Thymus (tissue), 11 donors: ENCODE measurements at regions not wholly inside any gene's neighbourhood (a gene's known extent, or its start where the extent isn't known, plus 50 kb on each side); places are given as distances from the start of the nearest gene placed in this dataset.

Experiments
- DNase-seq, 9 donors: peaks; one replicate each; pipeline ENCODE4 v3.0.0-alpha.2; 2013; ENCODE audit warnings: low spot score in 9 of 9, low read depth in 6 of 9, missing footprints in 1 of 9
- H3K27ac ChIP-seq, 2 donors: one replicate each; pipeline ENCODE4 v1.5.1; 2013; ENCODE audit warnings: control low read depth in 1 of 2, low read depth in 1 of 2, low read length in 1 of 2, mild to moderate bottlenecking in 1 of 2, moderate library complexity in 1 of 2
- H3K27me3 ChIP-seq, 2 donors: one replicate each; pipeline ENCODE4 v1.5.1; 2013; ENCODE audit warnings: low read length in 1 of 2; ENCODE audit not compliant: control insufficient read depth in 2 of 2, insufficient read depth in 1 of 2
- H3K36me3 ChIP-seq, 2 donors: one replicate each; pipeline ENCODE4 v1.5.1; 2013; ENCODE audit warnings: low read length in 1 of 2, mild to moderate bottlenecking in 1 of 2, moderate library complexity in 1 of 2; ENCODE audit not compliant: control insufficient read depth in 2 of 2, insufficient read depth in 2 of 2
- H3K4me1 ChIP-seq, 2 donors: one replicate each; pipeline ENCODE4 v1.5.1; 2013; ENCODE audit warnings: low read length in 2 of 2; ENCODE audit not compliant: control insufficient read depth in 2 of 2, insufficient read depth in 2 of 2
- H3K4me3 ChIP-seq, 2 donors: one replicate each; pipeline ENCODE4 v1.5.1; 2013; ENCODE audit warnings: low read length in 2 of 2, control low read depth in 1 of 2, mild to moderate bottlenecking in 1 of 2
- H3K9me3 ChIP-seq, 2 donors: one replicate each; pipeline ENCODE4 v1.5.1; 2013; ENCODE audit warnings: low read length in 1 of 2, mild to moderate bottlenecking in 1 of 2; ENCODE audit not compliant: control insufficient read depth in 2 of 2, insufficient read depth in 1 of 2
- WGBS: extraction: QIAGEN DNeasy Blood & Tissue Kit; methylation state at CpG from one replicate; pipeline ENCODE4 v1.1.7; 2013; 5-methylcytosine and 5-hydroxymethylcytosine counted together
- donor health status: healthy.

DNA sequence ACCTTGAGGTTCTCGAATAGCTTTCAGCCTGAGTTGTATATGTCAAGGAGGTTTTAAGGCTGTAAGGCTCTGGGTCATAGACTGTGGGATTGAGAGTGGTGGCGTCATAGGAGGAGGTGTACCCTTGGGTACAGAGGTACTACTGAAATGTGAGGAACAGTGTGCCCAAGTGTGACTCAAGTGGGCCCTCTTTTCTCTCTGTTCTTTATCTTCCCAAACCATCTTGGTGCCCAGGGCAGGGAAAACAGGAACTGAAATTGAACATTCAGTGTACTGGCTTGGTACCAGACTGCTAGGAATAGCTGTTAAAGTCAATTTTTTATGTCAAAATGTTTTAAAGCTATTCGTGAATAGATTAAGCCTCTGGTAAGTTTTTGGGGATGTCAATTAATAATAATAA, 136.2 kb upstream of the RPS6KA3 start:
- Histone ChIP-seq H3K4me1 (peaks cover 0 to 2% of the 10 kb centered on the region in 2 donors), H3K9me3 (no peaks in the 10 kb centered on the region), H3K27me3 (no peaks in the 10 kb centered on the region), H3K27ac (no peak overlapping the region), H3K4me3 (no peak overlapping the region), H3K36me3 (no peaks in the 10 kb centered on the region)
- DNase-seq: no peak
- WGBS: 58% methylated on average over 3 of the region's 3 CpGs

DNA sequence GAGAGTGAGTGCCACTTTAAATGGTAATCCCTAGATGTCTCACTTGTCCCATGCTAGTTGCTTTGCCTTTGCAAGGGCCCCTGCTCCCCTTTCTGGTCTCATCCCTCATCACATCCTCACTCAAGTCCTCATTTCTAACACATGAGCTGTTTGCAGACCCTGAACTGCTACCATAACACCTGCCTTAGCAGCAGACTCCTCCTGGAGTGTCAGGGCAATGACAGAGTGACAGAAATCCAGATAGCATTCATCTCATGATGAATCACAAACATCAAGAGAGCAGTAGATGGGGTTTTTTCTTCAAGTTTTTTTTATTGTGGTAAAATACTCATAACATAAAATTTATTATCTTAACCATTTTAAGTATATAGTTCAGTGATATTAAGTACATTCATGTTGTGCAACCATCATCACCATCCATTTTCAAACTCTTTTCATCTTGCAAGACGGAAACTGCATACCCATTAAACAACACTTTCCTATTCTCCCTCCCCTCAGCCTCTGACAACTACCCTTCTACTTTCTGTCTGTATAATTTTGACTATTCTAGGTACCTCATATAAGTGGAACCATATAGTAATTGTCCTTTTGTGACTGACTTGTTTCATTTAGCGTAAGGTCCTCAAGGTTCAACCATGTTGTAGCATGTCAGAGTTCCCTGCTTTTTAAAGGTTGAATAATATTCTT, 133.2 kb upstream of the RPS6KA3 start:
- Histone ChIP-seq H3K9me3 (no peaks in the 10 kb centered on the region), H3K27ac (no peak overlapping the region), H3K27me3 (no peaks in the 10 kb centered on the region), H3K4me3 (no peak overlapping the region), H3K36me3 (no peaks in the 10 kb centered on the region), H3K4me1 (peaks cover 0 to 2% of the 10 kb centered on the region in 2 donors)
- 94% methylated on average over 2 of the region's 2 CpGs for WGBS
- no peak for DNase-seq

DNA sequence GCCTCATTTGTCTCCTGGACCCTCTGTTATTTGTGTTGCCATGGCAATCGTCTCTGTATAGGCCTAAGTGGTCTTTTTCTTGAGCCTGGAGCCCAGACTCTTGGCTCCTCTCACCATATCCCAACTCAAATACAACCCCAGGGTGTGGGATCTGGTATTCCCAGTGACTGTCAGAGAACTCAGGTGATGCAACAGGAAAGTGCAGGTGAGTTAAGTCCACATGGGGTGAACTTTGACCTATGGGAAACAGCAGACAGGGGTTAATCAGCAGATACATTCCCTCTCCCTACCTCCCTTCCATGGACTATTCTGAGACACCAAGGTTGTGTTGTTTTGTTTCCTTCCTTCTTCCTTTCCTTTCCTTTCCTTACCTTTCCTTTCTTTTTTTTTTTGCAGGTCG, 130.9 kb upstream of the RPS6KA3 start:
- H3K27ac ChIP-seq: no peak overlapping the region
- 94% methylated on average over 2 of the region's 2 CpGs for WGBS

DNA sequence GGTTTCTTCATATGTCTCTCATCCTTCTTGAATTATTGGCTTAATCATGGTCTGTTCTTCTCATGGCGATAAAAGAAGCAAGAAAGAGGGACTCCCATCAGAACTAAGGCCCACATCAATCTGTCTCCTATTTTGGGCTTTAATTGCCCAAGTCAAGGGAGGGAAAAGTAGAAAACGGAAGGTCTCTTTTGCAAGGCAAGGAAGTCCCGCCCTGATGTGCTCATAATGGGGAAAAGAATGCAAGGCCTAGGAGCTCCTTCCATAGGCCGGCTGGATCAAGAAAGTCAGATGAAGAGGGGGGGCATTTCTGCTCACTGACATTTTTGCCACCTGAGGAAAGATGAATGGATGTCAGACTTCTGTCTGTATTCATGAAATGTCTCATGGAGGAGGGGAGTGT, 127.7 kb upstream of the RPS6KA3 start:
- H3K36me3 ChIP-seq: no peaks in the 10 kb centered on the region
- no peaks in the 10 kb centered on the region for H3K9me3 ChIP-seq
- no peaks in the 10 kb centered on the region for H3K27me3 ChIP-seq
- H3K4me3 ChIP-seq: no peak overlapping the region
- H3K27ac ChIP-seq: no peak overlapping the region
- no peak for DNase-seq
- H3K4me1 ChIP-seq: no peaks in the 10 kb centered on the region
- 96% methylated on average over 4 of the region's 4 CpGs for WGBS

More for the DNA sequence above, 130.9 kb upstream of the RPS6KA3 start:
- no peaks in the 10 kb centered on the region for H3K27me3 ChIP-seq
- no peaks in the 10 kb centered on the region for H3K36me3 ChIP-seq
- no peak overlapping the region for H3K4me3 ChIP-seq
- H3K4me1 ChIP-seq: peaks cover 0 to 2% of the 10 kb centered on the region in 2 donors
- no peaks in the 10 kb centered on the region for H3K9me3 ChIP-seq
- DNase-seq: no peak

GRCh38 chrX:20393944-20394343, 127.2 kb upstream of the RPS6KA3 start:
- Histone ChIP-seq H3K4me1 (no peaks in the 10 kb centered on the region), H3K27me3 (no peaks in the 10 kb centered on the region), H3K4me3 (no peak overlapping the region), H3K9me3 (no peaks in the 10 kb centered on the region), H3K27ac (no peak overlapping the region), H3K36me3 (no peaks in the 10 kb centered on the region)
- DNase-seq: no peak
- 100% methylated on average over 1 of the region's 1 CpG for WGBS

DNA sequence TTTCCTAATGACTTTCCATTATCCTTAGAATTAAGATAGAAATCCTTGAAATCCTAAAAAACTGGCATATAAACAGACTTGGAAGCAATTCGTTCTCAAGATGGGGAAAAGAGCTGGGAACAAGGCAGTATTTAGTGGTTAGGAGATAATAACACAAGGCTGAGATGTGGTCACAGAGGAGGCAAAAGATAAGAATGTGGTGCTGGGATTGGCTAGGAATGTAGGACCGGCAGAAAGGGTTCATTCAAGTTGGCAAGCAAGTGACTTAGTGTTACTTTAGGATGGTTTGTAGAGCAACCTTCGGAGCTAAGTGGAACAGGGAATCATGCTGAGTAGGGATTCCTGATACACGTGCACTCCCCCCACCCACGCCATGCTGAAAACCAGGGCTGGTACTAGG, 121.9 kb upstream of the RPS6KA3 start:
- Histone ChIP-seq H3K9me3 (no peaks in the 10 kb centered on the region), H3K36me3 (no peaks in the 10 kb centered on the region), H3K27ac (no peak overlapping the region), H3K27me3 (no peaks in the 10 kb centered on the region), H3K4me1 (no peaks in the 10 kb centered on the region), H3K4me3 (no peak overlapping the region)
- WGBS: 95% methylated on average over 5 of the region's 5 CpGs
- DNase-seq: no peak

DNA sequence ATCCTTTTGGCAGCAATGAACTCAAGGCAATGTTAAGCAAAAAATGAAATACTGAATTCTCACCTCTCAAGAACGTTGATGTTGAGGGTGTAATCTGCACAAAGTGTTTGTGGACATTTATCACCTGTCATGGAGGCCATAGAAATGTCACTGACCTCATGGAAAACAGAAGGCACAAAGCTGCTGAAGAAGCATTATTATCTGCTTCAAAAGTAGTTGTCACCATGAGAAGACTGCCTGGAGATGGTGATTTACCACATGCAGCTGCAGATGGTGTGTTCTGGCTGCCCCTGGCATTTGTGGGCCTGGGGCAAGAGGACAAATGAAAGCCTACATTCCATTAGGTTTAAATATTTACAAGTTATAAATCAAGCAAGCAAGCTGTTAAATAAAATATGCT, 116.8 kb upstream of the RPS6KA3 start:
- Histone ChIP-seq H3K4me1 (no peaks in the 10 kb centered on the region), H3K36me3 (no peaks in the 10 kb centered on the region), H3K27me3 (no peaks in the 10 kb centered on the region), H3K27ac (no peak overlapping the region), H3K4me3 (no peak overlapping the region), H3K9me3 (no peaks in the 10 kb centered on the region)
- no peak for DNase-seq
- WGBS: 98% methylated on average over 1 of the region's 1 CpG

DNA sequence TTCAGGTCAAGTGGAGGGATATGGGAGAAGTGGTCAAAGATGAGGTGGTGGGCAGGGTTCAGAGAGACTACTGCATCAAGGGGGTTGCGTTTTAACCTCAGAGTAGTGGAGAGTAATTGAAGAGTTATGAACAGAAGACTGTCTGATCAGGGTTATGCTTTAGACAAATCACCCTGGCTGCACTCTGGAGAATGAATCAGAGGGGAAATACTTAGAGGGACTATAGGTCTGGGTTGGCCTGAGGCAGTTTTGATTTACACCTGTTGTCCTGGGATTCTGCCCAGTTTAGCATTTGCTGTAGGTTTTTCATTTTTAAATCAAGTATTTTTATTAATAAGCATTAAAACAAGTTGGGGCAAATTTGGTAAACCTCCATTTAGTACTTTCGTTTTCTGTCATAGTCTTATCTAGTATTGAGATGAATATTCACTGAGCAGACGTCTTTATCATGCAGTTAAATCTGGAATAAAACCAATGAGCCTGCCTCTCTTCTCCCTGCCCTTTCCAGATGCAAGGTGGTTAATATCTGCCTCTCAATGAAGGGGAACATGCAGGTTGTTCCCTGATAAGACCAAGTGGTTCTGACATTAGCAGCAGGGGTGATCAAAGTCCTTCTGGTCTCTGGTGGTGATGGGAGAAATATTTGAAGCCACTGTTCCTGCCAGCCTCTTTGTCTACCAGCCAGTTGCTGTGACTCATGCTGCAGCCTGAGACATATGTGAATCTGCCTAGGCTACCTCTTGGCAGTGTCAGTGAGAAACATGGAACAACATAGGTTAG, 116.0 kb upstream of the RPS6KA3 start:
- H3K27me3 ChIP-seq: no peaks in the 10 kb centered on the region
- H3K4me1 ChIP-seq: no peaks in the 10 kb centered on the region
- no peaks in the 10 kb centered on the region for H3K36me3 ChIP-seq
- H3K27ac ChIP-seq: no peak overlapping the region
- DNase-seq: no peak
- WGBS: 35% methylated on average over 3 of the region's 3 CpGs
- H3K4me3 ChIP-seq: no peak overlapping the region
- no peaks in the 10 kb centered on the region for H3K9me3 ChIP-seq

GRCh38 chrX:20382082-20382481, 115.4 kb upstream of the RPS6KA3 start:
- no peaks in the 10 kb centered on the region for H3K4me1 ChIP-seq
- no peak overlapping the region for H3K27ac ChIP-seq
- H3K4me3 ChIP-seq: no peak overlapping the region
- no peak for DNase-seq
- H3K9me3 ChIP-seq: no peaks in the 10 kb centered on the region
- no peaks in the 10 kb centered on the region for H3K27me3 ChIP-seq
- 100% methylated on average over 1 of the region's 1 CpG for WGBS
- H3K36me3 ChIP-seq: no peaks in the 10 kb centered on the region
